HUES6 (cell line): ENCODE measurements at regions not wholly inside any gene's neighbourhood (a gene's known extent, or its start where the extent isn't known, plus 50 kb on each side); places are given as distances from the start of the nearest gene placed in this dataset.
"Not testable (repeated sequence)": the region's sequence is repeated elsewhere in the genome, so short reads cannot be mapped to it uniquely, and the experiment has no call there.

ENCODE experiments used
- H3K27ac ChIP-seq: 2 replicates; pipeline ENCODE4 v1.7.0; 2013; ENCODE audit warnings: low read depth, mild to moderate bottlenecking, low read length, inconsistent platforms
- H3K27me3 ChIP-seq: 2 replicates; pipeline ENCODE4 v1.6.1; 2013; ENCODE audit warnings: low read length; ENCODE audit not compliant: control insufficient read depth, insufficient read depth
- H3K36me3 ChIP-seq: 2 replicates; pipeline ENCODE4 v1.6.1; 2013; ENCODE audit warnings: low read length; ENCODE audit not compliant: control insufficient read depth, insufficient read depth
- H3K4me1 ChIP-seq: 2 replicates; pipeline ENCODE4 v1.6.1; 2013; ENCODE audit warnings: low read length; ENCODE audit not compliant: control insufficient read depth, insufficient read depth
- H3K4me3 ChIP-seq: 2 replicates; pipeline ENCODE4 v1.5.1; 2013; ENCODE audit warnings: low read depth, low read length
- H3K9ac ChIP-seq: one replicate; pipeline ENCODE4 v1.6.1; 2013; ENCODE audit warnings: mild to moderate bottlenecking, low read length
- H3K9me3 ChIP-seq: 2 replicates; pipeline ENCODE4 v1.6.1; 2013; ENCODE audit warnings: low read depth, low read length; ENCODE audit not compliant: control insufficient read depth, insufficient read depth

DNA sequence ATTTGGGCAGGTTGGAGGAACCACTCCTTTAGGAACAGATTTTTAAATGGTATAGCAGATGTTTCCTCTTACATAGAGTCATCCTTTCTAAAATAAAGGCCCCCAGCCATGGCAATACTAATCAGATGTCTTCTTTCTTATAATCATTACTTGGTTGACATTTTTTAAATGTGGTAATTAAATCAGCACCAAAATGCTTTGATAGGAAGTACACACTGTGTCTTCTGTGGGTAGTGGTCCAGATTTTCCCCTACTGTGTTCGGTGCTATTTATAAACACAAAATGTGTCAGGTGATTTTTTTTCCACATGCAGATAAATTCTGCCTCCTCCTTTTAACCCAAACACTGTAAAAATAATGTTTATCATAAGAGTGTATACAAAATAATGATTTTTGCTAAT lies 200.9 kb upstream of the DTNA start:
- H3K27ac ChIP-seq, result no peak overlapping the region
- H3K4me1 ChIP-seq, result peaks cover 8% of the 10 kb centered on the region; the same call in 1 of the 2 replicates
- peaks cover 10% of the 10 kb centered on the region for H3K36me3 ChIP-seq
- no peak overlapping the region for H3K4me3 ChIP-seq
- no peak overlapping the region for H3K9ac ChIP-seq
- H3K9me3 ChIP-seq, result peaks cover 8% of the 10 kb centered on the region; the same call in 1 of the 2 replicates
- H3K27me3 ChIP-seq, result no peaks in the 10 kb centered on the region

DNA sequence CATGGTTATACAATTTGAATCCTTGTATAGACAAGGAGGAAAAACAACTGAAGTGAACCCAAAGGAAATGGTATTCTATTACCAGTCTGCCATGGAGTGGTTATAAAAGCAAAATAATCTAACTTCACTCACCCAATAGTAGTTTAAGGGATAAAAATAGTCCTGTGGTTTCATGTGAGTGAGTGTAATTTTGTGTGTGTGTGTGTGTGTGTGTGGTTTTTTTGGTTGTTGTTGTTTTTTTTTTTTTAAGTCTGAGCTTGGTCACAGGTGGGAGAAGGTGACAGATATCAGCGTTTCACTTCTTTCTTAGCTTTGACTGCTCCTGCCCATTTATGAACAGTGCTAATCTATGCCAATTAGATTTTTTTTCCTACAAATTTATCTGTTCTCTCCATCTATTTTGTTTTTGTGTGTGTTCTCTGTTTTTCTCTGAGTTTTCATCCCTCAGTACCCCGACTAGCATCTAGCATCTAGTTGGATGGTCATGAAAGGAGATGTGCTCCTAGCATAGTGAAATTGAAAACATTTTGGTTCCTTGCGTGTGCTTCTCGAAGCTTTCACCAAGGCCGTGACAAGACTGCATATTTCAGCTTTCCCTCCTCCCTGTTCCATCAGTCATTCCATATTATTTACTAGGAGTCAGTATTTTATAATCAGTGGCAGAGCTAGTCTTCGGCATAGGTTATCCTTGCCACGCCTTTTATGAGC lies 200.1 kb upstream of the DTNA start:
- no peak overlapping the region for H3K27ac ChIP-seq
- H3K4me1 ChIP-seq, result peaks cover 8% of the 10 kb centered on the region; the same call in 1 of the 2 replicates
- peaks cover 16% of the 10 kb centered on the region for H3K9me3 ChIP-seq
- no peaks in the 10 kb centered on the region for H3K27me3 ChIP-seq
- H3K4me3 ChIP-seq, result no peak overlapping the region
- H3K36me3 ChIP-seq, result peaks cover 12% of the 10 kb centered on the region
- H3K9ac ChIP-seq, result no peak overlapping the region

DNA sequence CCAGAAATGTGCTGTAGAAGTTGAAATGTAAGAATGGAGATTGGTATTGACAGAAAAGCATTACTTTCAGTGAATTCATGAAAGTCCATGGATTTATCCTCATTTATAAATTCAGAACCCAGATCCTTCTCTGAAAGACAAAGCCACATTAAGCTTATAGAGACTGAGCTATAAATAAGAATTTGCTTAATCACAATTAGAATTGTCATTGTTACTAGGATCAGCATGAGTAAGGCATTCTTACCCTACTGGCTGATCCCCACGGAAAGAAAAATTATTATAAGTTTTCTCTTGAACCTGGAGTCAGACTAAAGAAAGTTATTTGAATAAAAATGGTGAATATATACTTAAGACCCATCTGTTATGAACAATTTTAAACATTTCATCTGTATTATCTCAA lies 199.2 kb upstream of the DTNA start:
- Histone ChIP-seq H3K4me3 (no peak overlapping the region), H3K9ac (no peak overlapping the region), H3K27ac (no peak overlapping the region), H3K4me1 (peaks cover 8% of the 10 kb centered on the region; the same call in 1 of the 2 replicates), H3K9me3 (peaks cover 25% of the 10 kb centered on the region), H3K36me3 (peaks cover 19% of the 10 kb centered on the region), H3K27me3 (no peaks in the 10 kb centered on the region)

DNA sequence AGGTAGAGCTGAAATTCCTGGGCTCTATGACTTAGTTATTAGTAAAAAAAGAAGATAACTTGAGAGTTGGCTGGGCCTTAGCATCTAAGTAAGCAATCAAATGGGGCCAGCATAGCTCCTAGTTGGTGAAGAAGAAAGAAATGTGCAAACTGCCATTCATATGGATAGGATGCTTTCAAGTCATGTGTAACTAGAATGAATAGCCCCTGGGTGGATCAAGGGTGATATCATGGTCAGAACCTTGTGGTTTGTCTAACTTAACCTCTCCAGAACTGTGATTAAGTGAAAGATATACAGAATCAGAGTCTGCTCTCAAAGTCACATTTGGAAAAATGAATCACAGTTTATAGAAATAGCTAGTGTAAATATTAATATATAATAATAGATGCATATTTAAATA lies 198.7 kb upstream of the DTNA start:
- H3K36me3 ChIP-seq, result peaks cover 19% of the 10 kb centered on the region
- H3K9ac ChIP-seq, result no peak overlapping the region
- H3K4me1 ChIP-seq, result peaks cover 8% of the 10 kb centered on the region; the same call in 1 of the 2 replicates
- H3K9me3 ChIP-seq, result peaks cover 29% of the 10 kb centered on the region
- H3K27ac ChIP-seq, result no peak overlapping the region
- no peak overlapping the region for H3K4me3 ChIP-seq
- H3K27me3 ChIP-seq, result no peaks in the 10 kb centered on the region

DNA sequence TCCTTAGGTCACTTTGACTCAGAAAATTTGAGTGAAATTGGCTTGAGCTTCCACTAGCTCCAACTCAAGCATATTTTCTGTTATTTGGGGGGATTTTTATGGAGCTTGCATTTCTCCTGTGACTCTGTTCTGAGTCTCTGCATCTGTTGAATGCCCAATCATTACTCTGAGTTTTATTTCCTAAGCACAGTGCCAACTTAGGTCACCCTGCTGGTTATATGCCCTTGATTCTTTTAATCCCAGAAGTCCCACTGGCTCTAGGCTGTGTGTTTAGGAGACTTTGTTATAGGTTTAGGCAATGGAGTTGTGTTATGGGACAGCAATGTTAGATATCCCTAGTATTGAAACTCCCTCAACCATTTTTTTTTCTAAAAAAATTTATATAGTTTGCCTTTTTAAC lies 198.2 kb upstream of the DTNA start:
- peaks cover 19% of the 10 kb centered on the region for H3K36me3 ChIP-seq
- peaks cover 8% of the 10 kb centered on the region; the same call in 1 of the 2 replicates for H3K4me1 ChIP-seq
- no peak overlapping the region for H3K27ac ChIP-seq
- H3K4me3 ChIP-seq, result no peak overlapping the region
- no peaks in the 10 kb centered on the region for H3K27me3 ChIP-seq
- peaks cover 32% of the 10 kb centered on the region for H3K9me3 ChIP-seq
- no peak overlapping the region for H3K9ac ChIP-seq

DNA sequence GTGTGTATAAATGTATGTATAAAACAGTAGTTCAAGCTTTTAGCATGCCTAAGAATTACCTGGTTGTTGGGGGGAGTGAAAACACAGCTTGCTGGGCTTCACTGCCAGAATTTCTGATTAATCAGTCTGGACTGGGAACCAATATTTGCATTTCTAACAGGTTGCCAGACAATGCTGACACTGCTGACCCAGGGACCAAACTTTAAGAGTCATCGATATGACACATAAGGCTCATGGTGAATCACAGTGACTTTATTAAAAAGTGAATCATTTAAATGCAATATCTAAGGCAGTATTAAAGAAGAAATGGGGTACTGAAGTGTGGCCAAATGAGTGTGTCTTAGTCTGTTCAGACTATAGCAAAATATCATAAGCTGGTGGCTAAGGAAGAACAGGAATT lies 195.9 kb upstream of the DTNA start:
- peaks cover 19% of the 10 kb centered on the region for H3K36me3 ChIP-seq
- H3K9me3 ChIP-seq, result peaks cover 32% of the 10 kb centered on the region
- no peak overlapping the region for H3K9ac ChIP-seq
- no peak overlapping the region for H3K27ac ChIP-seq
- no peaks in the 10 kb centered on the region for H3K27me3 ChIP-seq
- H3K4me3 ChIP-seq, result no peak overlapping the region
- peaks cover 8% of the 10 kb centered on the region; the same call in 1 of the 2 replicates for H3K4me1 ChIP-seq

DNA sequence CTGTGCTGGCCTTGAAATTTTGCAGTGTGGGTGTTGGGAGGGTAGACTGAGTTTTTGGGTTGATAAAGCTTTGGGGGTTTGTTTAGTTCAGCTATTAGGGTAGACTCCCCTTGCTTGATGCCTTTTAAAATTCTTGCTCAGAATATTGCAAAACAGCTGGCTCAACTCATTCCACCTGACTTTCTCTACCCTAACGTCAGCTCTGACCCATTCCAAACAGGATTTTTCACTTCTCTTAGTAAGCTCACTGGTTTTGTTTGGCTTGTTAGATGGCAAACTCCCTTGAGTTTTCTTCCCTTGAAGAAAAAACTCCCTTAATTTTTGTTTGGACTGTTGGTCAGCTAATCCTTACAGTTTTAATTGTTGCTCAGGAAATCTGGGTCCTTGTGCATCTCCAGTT lies 195.1 kb upstream of the DTNA start:
- Histone ChIP-seq H3K27ac (no peak overlapping the region), H3K36me3 (peaks cover 19% of the 10 kb centered on the region), H3K4me3 (no peak overlapping the region), H3K9ac (no peak overlapping the region), H3K27me3 (no peaks in the 10 kb centered on the region), H3K9me3 (peaks cover 32% of the 10 kb centered on the region), H3K4me1 (peaks cover 8% of the 10 kb centered on the region; the same call in 1 of the 2 replicates)

DNA sequence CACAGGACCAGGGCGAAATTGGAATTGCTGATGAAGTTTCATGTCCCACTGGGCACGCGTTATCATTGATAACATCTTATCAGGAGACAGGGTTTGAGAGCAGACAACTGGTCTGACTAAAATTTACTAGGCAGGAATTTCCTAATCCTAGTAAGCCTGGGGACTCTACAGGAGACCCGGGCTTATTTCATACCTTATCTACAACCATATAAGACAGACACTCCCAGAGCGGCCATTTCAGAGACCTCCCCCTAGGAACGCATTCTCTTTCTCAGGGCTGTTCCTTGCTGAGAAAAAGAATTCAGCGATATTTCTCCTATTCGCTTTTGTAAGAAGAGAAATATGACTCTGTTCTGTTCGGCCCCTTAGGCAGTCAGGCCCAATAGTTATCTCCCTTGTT lies 193.7 kb upstream of the DTNA start:
- H3K27ac ChIP-seq, H3K9ac ChIP-seq, H3K4me1 ChIP-seq, H3K4me3 ChIP-seq, H3K27me3 ChIP-seq: not testable (repeated sequence)
- peaks cover 32% of the 10 kb centered on the region for H3K9me3 ChIP-seq
- H3K36me3 ChIP-seq, result peaks cover 19% of the 10 kb centered on the region

DNA sequence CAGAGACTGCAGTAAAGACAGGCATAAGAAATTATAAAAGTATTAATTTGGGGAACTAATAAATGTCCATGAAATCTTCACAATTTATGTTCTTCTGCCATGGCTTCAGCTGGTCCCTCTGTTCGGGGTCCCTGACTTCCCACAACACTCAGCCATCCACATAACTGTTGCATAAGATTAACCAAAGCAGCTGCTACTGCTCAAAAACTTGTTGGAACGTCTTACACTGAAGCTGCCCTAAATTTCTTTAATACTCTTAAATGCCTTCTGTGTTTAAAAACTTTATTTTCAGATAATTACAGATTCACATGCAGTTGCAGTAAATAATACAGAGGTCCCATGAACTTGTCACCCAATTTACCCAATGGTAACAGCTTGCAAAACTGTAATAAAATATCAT lies 193.1 kb upstream of the DTNA start:
- H3K4me3 ChIP-seq, H3K9ac ChIP-seq, H3K27me3 ChIP-seq, H3K4me1 ChIP-seq, H3K27ac ChIP-seq: not testable (repeated sequence)
- peaks cover 19% of the 10 kb centered on the region for H3K36me3 ChIP-seq
- peaks cover 32% of the 10 kb centered on the region for H3K9me3 ChIP-seq

DNA sequence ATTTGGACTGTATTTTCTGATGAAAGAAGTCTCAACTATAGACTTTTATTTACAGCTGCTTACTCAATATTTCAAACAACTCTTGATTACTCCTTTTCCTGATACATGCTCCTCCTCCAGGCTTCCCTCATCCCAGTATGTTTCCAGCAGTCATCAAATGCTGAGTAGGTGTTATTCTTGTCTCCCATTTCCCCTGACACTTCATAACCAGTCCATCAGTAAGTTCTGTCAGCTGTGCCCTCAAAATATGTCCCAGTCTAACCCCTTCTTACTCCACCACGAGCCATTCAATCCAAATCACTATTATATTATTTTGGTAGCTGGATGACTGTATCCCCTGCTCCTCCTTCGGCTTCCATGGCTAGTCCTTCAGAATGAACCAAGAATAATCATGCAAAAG lies 189.1 kb upstream of the DTNA start:
- Histone ChIP-seq H3K36me3 (no peaks in the 10 kb centered on the region), H3K4me3 (no peak overlapping the region), H3K27ac (no peak overlapping the region), H3K9ac (no peak overlapping the region), H3K27me3 (no peaks in the 10 kb centered on the region), H3K9me3 (peaks cover 6% of the 10 kb centered on the region; the same call in 1 of the 2 replicates), H3K4me1 (no peaks in the 10 kb centered on the region)

DNA sequence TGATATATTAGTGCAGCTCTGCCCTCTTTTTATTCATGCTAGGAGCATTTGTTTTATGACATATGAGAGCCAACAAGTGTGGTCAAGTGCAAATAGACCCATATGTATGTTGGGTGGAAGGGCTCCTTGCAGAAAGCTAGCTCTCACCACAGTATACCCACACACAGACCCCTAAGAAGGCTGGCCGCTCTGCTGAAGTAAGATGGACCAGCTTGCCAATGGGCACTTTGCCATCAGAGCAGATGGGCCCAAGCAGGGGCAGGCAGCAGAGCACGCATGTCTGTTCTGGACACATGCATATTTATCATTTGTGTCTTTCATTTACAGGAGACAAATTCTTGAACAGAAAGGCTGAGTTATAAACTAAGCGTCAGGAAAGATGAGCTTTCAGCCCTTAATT lies 187.5 kb upstream of the DTNA start:
- Histone ChIP-seq H3K36me3 (no peaks in the 10 kb centered on the region), H3K4me3 (no peak overlapping the region), H3K27ac (no peak overlapping the region), H3K4me1 (no peaks in the 10 kb centered on the region), H3K9ac (no peak overlapping the region), H3K27me3 (no peaks in the 10 kb centered on the region), H3K9me3 (no peaks in the 10 kb centered on the region)
